ENCODE measurements at regions not wholly inside any gene's neighbourhood (a gene's known extent, or its start where the extent isn't known, plus 50 kb on each side); places are given as distances from the start of the nearest gene placed in this dataset.

DNA sequence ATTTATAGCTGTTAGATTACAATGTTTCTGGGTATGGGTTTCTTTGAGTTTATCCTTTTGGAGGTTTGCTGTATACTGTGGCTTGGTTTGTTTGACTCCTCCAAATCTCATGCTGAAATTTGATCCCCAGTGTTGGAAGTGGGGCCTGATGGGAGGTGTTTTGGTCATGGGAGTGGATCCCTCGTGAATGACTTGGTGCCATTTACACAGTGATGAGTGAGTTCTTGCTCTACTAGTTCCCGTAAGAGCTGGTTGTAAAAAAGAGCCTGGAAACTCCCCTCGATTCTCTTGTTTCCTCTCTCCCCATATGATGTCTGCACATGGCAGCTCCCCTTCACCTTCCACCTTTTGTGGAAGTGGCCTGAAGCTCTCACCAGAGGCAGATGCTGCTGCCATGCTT lies 324.1 kb downstream of the C7orf25 start:
- Histone ChIP-seq H3K27ac (no peak overlapping the region), H3K27me3 (no peaks in the 10 kb centered on the region), H3K4me1 (no peaks in the 10 kb centered on the region), H3K4me3 (no peak overlapping the region), H3K36me3 (no peaks in the 10 kb centered on the region), H3K9me3 (no peaks in the 10 kb centered on the region)
- no peak for DNase-seq
- no peak for TF ChIP-seq POLR2A (IDR thresholded peaks at IDR 0.05)
- TF ChIP-seq, protein P1, sequence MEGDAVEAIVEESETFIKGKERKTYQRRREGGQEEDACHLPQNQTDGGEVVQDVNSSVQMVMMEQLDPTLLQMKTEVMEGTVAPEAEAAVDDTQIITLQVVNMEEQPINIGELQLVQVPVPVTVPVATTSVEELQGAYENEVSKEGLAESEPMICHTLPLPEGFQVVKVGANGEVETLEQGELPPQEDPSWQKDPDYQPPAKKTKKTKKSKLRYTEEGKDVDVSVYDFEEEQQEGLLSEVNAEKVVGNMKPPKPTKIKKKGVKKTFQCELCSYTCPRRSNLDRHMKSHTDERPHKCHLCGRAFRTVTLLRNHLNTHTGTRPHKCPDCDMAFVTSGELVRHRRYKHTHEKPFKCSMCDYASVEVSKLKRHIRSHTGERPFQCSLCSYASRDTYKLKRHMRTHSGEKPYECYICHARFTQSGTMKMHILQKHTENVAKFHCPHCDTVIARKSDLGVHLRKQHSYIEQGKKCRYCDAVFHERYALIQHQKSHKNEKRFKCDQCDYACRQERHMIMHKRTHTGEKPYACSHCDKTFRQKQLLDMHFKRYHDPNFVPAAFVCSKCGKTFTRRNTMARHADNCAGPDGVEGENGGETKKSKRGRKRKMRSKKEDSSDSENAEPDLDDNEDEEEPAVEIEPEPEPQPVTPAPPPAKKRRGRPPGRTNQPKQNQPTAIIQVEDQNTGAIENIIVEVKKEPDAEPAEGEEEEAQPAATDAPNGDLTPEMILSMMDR (IDR thresholded peaks at IDR 0.05): no peak

DNA sequence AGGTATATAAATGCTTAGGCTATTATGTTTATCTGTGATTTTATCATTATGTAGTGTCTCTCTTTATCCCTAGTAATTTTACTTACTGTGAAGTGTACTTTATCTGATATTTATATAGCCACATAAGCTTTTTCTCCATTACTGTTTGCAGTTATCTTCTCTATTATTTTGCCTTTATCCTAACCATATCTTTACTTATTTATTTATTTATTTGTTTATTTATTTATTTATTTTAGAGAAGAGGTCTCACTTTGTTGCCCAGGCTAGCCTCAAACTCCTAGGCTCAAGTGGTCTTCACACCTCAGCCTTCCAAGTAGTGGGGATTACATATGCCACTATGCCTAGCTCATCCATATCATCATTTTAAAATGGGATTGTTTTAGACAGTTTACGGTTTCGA lies 331.8 kb downstream of the C7orf25 start:
- Histone ChIP-seq H3K4me3 (no peak overlapping the region), H3K27ac (no peak overlapping the region), H3K27me3 (no peaks in the 10 kb centered on the region), H3K9me3 (no peaks in the 10 kb centered on the region), H3K36me3 (no peaks in the 10 kb centered on the region), H3K4me1 (peaks cover 0 to 9% (median 0%) of the 10 kb centered on the region in 4 donors)
- TF ChIP-seq, protein P1 (IDR thresholded peaks at IDR 0.05): no peak
- no peak for TF ChIP-seq POLR2A (IDR thresholded peaks at IDR 0.05)
- no peak for DNase-seq

DNA sequence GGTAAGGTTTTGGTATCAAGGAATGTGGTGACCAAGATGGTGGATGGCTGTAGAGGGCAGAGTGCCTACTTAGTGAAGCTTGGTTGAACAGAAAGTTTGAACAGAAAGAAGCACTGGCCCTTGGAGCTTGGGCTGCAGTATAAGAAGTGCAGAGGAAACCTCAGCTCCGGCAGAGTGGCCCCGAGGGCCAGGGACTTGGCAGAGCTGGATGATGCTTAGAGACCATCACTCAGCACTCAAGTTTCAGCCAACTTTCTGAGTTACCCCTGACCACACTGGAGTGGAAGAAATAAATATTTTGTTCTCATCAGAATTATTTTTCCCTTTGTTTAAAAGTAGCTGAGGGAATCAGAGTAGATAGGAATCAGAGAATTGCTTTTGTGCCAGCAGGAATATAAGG lies 336.7 kb downstream of the C7orf25 start:
- Histone ChIP-seq H3K27ac (peak overlapping the region in 1 of 4 donors; percentile 29), H3K27me3 (no peaks in the 10 kb centered on the region), H3K4me1 (peaks cover 0 to 23% (median 0%) of the 10 kb centered on the region in 4 donors), H3K36me3 (no peaks in the 10 kb centered on the region), H3K4me3 (no peak overlapping the region), H3K9me3 (no peaks in the 10 kb centered on the region)
- DNase-seq: no peak
- TF ChIP-seq, protein P1 (IDR thresholded peaks at IDR 0.05): no peak
- TF ChIP-seq POLR2A (IDR thresholded peaks at IDR 0.05): no peak

DNA sequence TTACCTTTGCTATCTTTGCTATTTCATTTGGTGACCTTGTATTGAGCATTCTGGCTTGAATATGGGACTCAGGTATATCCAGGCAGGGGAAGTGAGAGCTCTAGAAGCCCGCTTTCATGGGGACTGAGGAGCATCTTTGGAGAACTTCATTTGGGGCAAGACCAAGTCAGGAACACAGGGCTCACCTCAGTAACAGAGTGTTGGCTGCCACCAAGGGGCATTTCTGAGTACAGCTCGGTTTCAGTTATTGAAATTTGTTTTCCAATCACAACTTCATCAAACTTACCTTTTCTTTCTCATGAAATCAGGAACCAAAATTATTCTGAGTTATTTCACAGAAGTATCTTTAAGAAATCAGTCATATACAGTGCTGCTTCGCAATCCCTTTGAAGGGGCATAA lies 337.2 kb downstream of the C7orf25 start:
- peaks cover 0 to 23% (median 0%) of the 10 kb centered on the region in 4 donors for H3K4me1 ChIP-seq

GRCh38 chr7:42573881-42574672 lies 337.1 kb upstream of the GLI3 start:
- Histone ChIP-seq H3K36me3 (no peaks in the 10 kb centered on the region), H3K4me1 (peaks cover 0 to 23% (median 0%) of the 10 kb centered on the region in 4 donors), H3K27ac (peak overlapping the region in 1 of 4 donors; percentile 29), H3K27me3 (no peaks in the 10 kb centered on the region), H3K4me3 (no peak overlapping the region), H3K9me3 (no peaks in the 10 kb centered on the region)
- no peak for DNase-seq
- no peak for TF ChIP-seq POLR2A (IDR thresholded peaks at IDR 0.05)
- TF ChIP-seq, protein P1 (IDR thresholded peaks at IDR 0.05): no peak

More for the DNA sequence above, 337.2 kb downstream of the C7orf25 start:
- Histone ChIP-seq H3K9me3 (no peaks in the 10 kb centered on the region), H3K36me3 (no peaks in the 10 kb centered on the region), H3K27ac (peak overlapping the region in 1 of 4 donors; percentile 29), H3K4me3 (no peak overlapping the region), H3K27me3 (no peaks in the 10 kb centered on the region)
- TF ChIP-seq, protein P1 (IDR thresholded peaks at IDR 0.05): peak in 1 of 6 experiments; percentile 5
- no peak for TF ChIP-seq POLR2A (IDR thresholded peaks at IDR 0.05)
- DNase-seq: no peak

All from Peyer's patch (tissue), 4 donors.